ENCODE measurements at regions not wholly inside any gene's neighbourhood (a gene's known extent, or its start where the extent isn't known, plus 50 kb on each side); places are given as distances from the start of the nearest gene placed in this dataset.
"Not testable (repeated sequence)": the region's sequence is repeated elsewhere in the genome, so short reads cannot be mapped to it uniquely, and the experiment has no call there.

- not testable (repeated sequence) for H3K27ac Mint-ChIP-seq (ENCODE audit: unreplicated experiment); H3K27me3 Mint-ChIP-seq (ENCODE audit: unreplicated experiment); H3K36me3 Mint-ChIP-seq (ENCODE audit: low read depth, unreplicated experiment); H3K9me3 Mint-ChIP-seq (ENCODE audit: unreplicated experiment); H3K4me3 Mint-ChIP-seq (ENCODE audit: unreplicated experiment); H3K4me1 Mint-ChIP-seq (ENCODE audit: unreplicated experiment); DNase-seq (ENCODE audit: low spot score)
Measured at GRCh38 chr2:131671841-131672470, 144.3 kb downstream of the CCDC74A start.

GRCh38 chr2:131672471-131673399, 145.0 kb downstream of the CCDC74A start:
- not testable (repeated sequence) for H3K9me3 Mint-ChIP-seq (ENCODE audit: unreplicated experiment); H3K36me3 Mint-ChIP-seq (ENCODE audit: low read depth, unreplicated experiment); H3K27me3 Mint-ChIP-seq (ENCODE audit: unreplicated experiment); H3K27ac Mint-ChIP-seq (ENCODE audit: unreplicated experiment); H3K4me3 Mint-ChIP-seq (ENCODE audit: unreplicated experiment); H3K4me1 Mint-ChIP-seq (ENCODE audit: unreplicated experiment)
- peak; percentile 45 for DNase-seq (ENCODE audit: low spot score)
- peak; percentile 50 for TF ChIP-seq CTCF (IDR thresholded peaks at IDR 0.05; ENCODE audit: unreplicated experiment)

GRCh38 chr2:131673400-131674173, 145.9 kb downstream of the CCDC74A start:
- Mint-ChIP-seq H3K9me3 (ENCODE audit: unreplicated experiment) (no peaks in the 10 kb centered on the region), H3K36me3 (ENCODE audit: low read depth, unreplicated experiment) (no peaks in the 10 kb centered on the region), H3K4me3 (ENCODE audit: unreplicated experiment) (no peak overlapping the region), H3K27me3 (ENCODE audit: unreplicated experiment) (peaks cover 5% of the 10 kb centered on the region), H3K27ac (ENCODE audit: unreplicated experiment) (no peak overlapping the region), H3K4me1 (ENCODE audit: unreplicated experiment) (peaks cover 2% of the 10 kb centered on the region)
- peak; percentile 86 for DNase-seq (ENCODE audit: low spot score)
- TF ChIP-seq CTCF (IDR thresholded peaks at IDR 0.05; ENCODE audit: unreplicated experiment): peak; percentile 93

- Mint-ChIP-seq H3K36me3 (ENCODE audit: low read depth, unreplicated experiment) (no peaks in the 10 kb centered on the region), H3K27ac (ENCODE audit: unreplicated experiment) (no peak overlapping the region), H3K27me3 (ENCODE audit: unreplicated experiment) (peaks cover 5% of the 10 kb centered on the region), H3K9me3 (ENCODE audit: unreplicated experiment) (no peaks in the 10 kb centered on the region), H3K4me3 (ENCODE audit: unreplicated experiment) (no peak overlapping the region), H3K4me1 (ENCODE audit: unreplicated experiment) (peaks cover 2% of the 10 kb centered on the region)
- DNase-seq (ENCODE audit: low spot score): no peak
- TF ChIP-seq CTCF (IDR thresholded peaks at IDR 0.05; ENCODE audit: unreplicated experiment): peak; percentile 17
Measured at GRCh38 chr2:131674174-131674507, 146.5 kb downstream of the CCDC74A start.

GRCh38 chr2:131681611-131682121, 154.0 kb downstream of the CCDC74A start:
- not testable (repeated sequence) for H3K27ac Mint-ChIP-seq (ENCODE audit: unreplicated experiment); H3K36me3 Mint-ChIP-seq (ENCODE audit: low read depth, unreplicated experiment); H3K27me3 Mint-ChIP-seq (ENCODE audit: unreplicated experiment); H3K9me3 Mint-ChIP-seq (ENCODE audit: unreplicated experiment); DNase-seq (ENCODE audit: low spot score); H3K4me1 Mint-ChIP-seq (ENCODE audit: unreplicated experiment)
- H3K4me3 Mint-ChIP-seq (ENCODE audit: unreplicated experiment): peak overlapping the region; percentile 91
